Keratinocyte (primary cell): ENCODE measurements at regions not wholly inside any gene's neighbourhood (a gene's known extent, or its start where the extent isn't known, plus 50 kb on each side); places are given as distances from the start of the nearest gene placed in this dataset.

ENCODE experiments used
- CTCF ChIP-seq, 3 experiments: IDR thresholded peaks in 1 of 3; conservative IDR thresholded peaks in 1 of 3; optimal IDR thresholded peaks in 1 of 3; 2 replicates in 2 of 3; 3 replicates in 1 of 3; pipeline versions ENCODE3 to v1.5.1; 2011; ENCODE audit warnings: low read length in 3 of 3, mild to moderate bottlenecking in 3 of 3, moderate library complexity in 2 of 3, control low read depth in 1 of 3, inconsistent platforms in 1 of 3; ENCODE audit not compliant: insufficient read depth in 2 of 3; ENCODE audit errors: extremely low read depth in 1 of 3
- EZH2 ChIP-seq: IDR thresholded peaks from one replicate; pipeline ENCODE4 v1.6.1; 2012; ENCODE audit warnings: inconsistent platforms, mild to moderate bottlenecking, low read length, moderate library complexity

GRCh38 chr20:60795651-60796050 is 456.4 kb upstream of the CDH4 start:
- TF ChIP-seq CTCF (optimal IDR thresholded peaks at IDR 0.05 in 1 of 3, IDR thresholded peaks at IDR 0.05 in 1 of 3, conservative IDR thresholded peaks at IDR 0.05 in 1 of 3; ENCODE audit: extremely low read depth in 1 of 3, insufficient read depth in 2 of 3, low read length in 3 of 3) (no peak), EZH2 (no peak)
